CD4-positive, alpha-beta T cell treated with Interferon alpha-2 for 1 hour (primary cell): ENCODE measurements at regions not wholly inside any gene's neighbourhood (a gene's known extent, or its start where the extent isn't known, plus 50 kb on each side); places are given as distances from the start of the nearest gene placed in this dataset.

ENCODE experiments used
- DNase-seq, 2 donors: peaks; one replicate each; pipeline ENCODE4 v3.0.0-alpha.2; 2020 to 2022

- peak; percentile 43 to 56 for DNase-seq
Observed at GRCh38 chr9:107172160-107172978, 110.7 kb upstream of the RAD23B start.

- no peak for DNase-seq
Observed at GRCh38 chr9:107172979-107173347, 110.1 kb upstream of the RAD23B start.

- DNase-seq: no peak
Observed at GRCh38 chr9:107173422-107174180, 109.5 kb upstream of the RAD23B start.

- no peak for DNase-seq
Observed at GRCh38 chr9:107174441-107174840, 108.6 kb upstream of the RAD23B start.

GRCh38 chr9:107175041-107175440, 108.0 kb upstream of the RAD23B start:
- no peak for DNase-seq

- DNase-seq: no peak
Observed at GRCh38 chr9:107175816-107176435, 107.2 kb upstream of the RAD23B start.

GRCh38 chr9:107176436-107177151, 106.5 kb upstream of the RAD23B start:
- DNase-seq: no peak

- DNase-seq: no peak
Observed at GRCh38 chr9:107177243-107177839, 105.7 kb upstream of the RAD23B start.

GRCh38 chr9:107177857-107178256, 105.2 kb upstream of the RAD23B start:
- no peak for DNase-seq

- DNase-seq: no peak
Observed at GRCh38 chr9:107178293-107178692, 104.8 kb upstream of the RAD23B start.

GRCh38 chr9:107180206-107180605, 102.9 kb upstream of the RAD23B start:
- DNase-seq: no peak

GRCh38 chr9:107183176-107183575, 99.9 kb upstream of the RAD23B start:
- DNase-seq: no peak

GRCh38 chr9:107188376-107188775, 94.7 kb upstream of the RAD23B start:
- no peak for DNase-seq

- no peak for DNase-seq
Observed at GRCh38 chr9:107190061-107190935, 92.8 kb upstream of the RAD23B start.

- DNase-seq: no peak
Observed at GRCh38 chr9:107190936-107191290, 92.2 kb upstream of the RAD23B start.

- DNase-seq: no peak
Observed at GRCh38 chr9:107193251-107193650, 89.8 kb upstream of the RAD23B start.

- no peak for DNase-seq
Observed at GRCh38 chr9:107198718-107199117, 84.4 kb upstream of the RAD23B start.

- no peak for DNase-seq
Observed at GRCh38 chr9:107208121-107208520, 75.0 kb upstream of the RAD23B start.

GRCh38 chr9:107210775-107211174, 72.3 kb upstream of the RAD23B start:
- no peak for DNase-seq

GRCh38 chr9:107211284-107211923, 71.7 kb upstream of the RAD23B start:
- DNase-seq: no peak

GRCh38 chr9:107212613-107213012, 70.5 kb upstream of the RAD23B start:
- DNase-seq: no peak
